Stimulated activated CD4-positive, alpha-beta T cell treated with anti-CD3 and anti-CD28 coated beads, Interleukin-15, amount 100 ng/mL, for 48 hours (primary cell): ENCODE measurements at regions not wholly inside any gene's neighbourhood (a gene's known extent, or its start where the extent isn't known, plus 50 kb on each side); places are given as distances from the start of the nearest gene placed in this dataset.
"Not testable (repeated sequence)": the region's sequence is repeated elsewhere in the genome, so short reads cannot be mapped to it uniquely, and the experiment has no call there.

ENCODE experiments used
- DNase-seq, 2 donors: peaks; one replicate each; pipeline ENCODE4 v3.0.0-alpha.2; 2020; ENCODE audit warnings: low read depth in 2 of 2

- DNase-seq = no peak
Measured at GRCh38 chr2:82814146-82814545, 1644.9 kb downstream of the SUCLG1 start.

- no peak for DNase-seq
Measured at GRCh38 chr2:82811946-82812345, 1647.1 kb downstream of the SUCLG1 start.

- DNase-seq = no peak
Measured at GRCh38 chr2:82803307-82803706, 1655.8 kb downstream of the SUCLG1 start.

- no peak for DNase-seq
Measured at GRCh38 chr2:82797469-82797868, 1661.6 kb downstream of the SUCLG1 start.

- DNase-seq = no peak
Measured at GRCh38 chr2:82796132-82796531, 1662.9 kb downstream of the SUCLG1 start.

GRCh38 chr2:82795446-82795845 lies 1663.6 kb downstream of the SUCLG1 start:
- no peak for DNase-seq

GRCh38 chr2:82793711-82794435 lies 1665.2 kb downstream of the SUCLG1 start:
- no peak for DNase-seq

GRCh38 chr2:82792316-82792715 lies 1666.8 kb downstream of the SUCLG1 start:
- DNase-seq = no peak

GRCh38 chr2:82790206-82791021 lies 1668.7 kb downstream of the SUCLG1 start:
- no peak for DNase-seq

- no peak for DNase-seq
Measured at GRCh38 chr2:82789851-82790205, 1669.3 kb downstream of the SUCLG1 start.

GRCh38 chr2:82781176-82781915 lies 1677.7 kb downstream of the SUCLG1 start:
- no peak for DNase-seq

- DNase-seq = no peak
Measured at GRCh38 chr2:82780050-82780449, 1679.0 kb downstream of the SUCLG1 start.

GRCh38 chr2:82752396-82752795 lies 1706.7 kb downstream of the SUCLG1 start:
- DNase-seq = no peak

GRCh38 chr2:82748653-82749052 lies 1710.4 kb downstream of the SUCLG1 start:
- no peak for DNase-seq

- no peak for DNase-seq
Measured at GRCh38 chr2:82740527-82740926, 1718.6 kb downstream of the SUCLG1 start.

GRCh38 chr2:82737965-82738364 lies 1721.1 kb downstream of the SUCLG1 start:
- DNase-seq = not testable (repeated sequence)

- DNase-seq = no peak
Measured at GRCh38 chr2:82735336-82735735, 1723.7 kb downstream of the SUCLG1 start.

GRCh38 chr2:82731824-82732223 lies 1727.3 kb downstream of the SUCLG1 start:
- DNase-seq = no peak

GRCh38 chr2:82730811-82731210 lies 1728.3 kb downstream of the SUCLG1 start:
- no peak for DNase-seq

GRCh38 chr2:82728090-82728489 lies 1731.0 kb downstream of the SUCLG1 start:
- DNase-seq = no peak

GRCh38 chr2:82708681-82709080 lies 1750.4 kb downstream of the SUCLG1 start:
- DNase-seq = no peak

- DNase-seq = no peak
Measured at GRCh38 chr2:82697231-82697630, 1761.8 kb downstream of the SUCLG1 start.

- DNase-seq = no peak
Measured at GRCh38 chr2:82694431-82694830, 1764.6 kb downstream of the SUCLG1 start.
